HG03175 (cell line): ENCODE measurements at regions not wholly inside any gene's neighbourhood (a gene's known extent, or its start where the extent isn't known, plus 50 kb on each side); places are given as distances from the start of the nearest gene placed in this dataset.
A peak's percentile ranks its signal among the peaks of the same experiment; 100 is the strongest.

Experiments used
- ATAC-seq: cut with Tn5 transposase; IDR thresholded peaks from one replicate; pipeline ENCODE4 v1.9.1; 2021; ENCODE audit warnings: mild to moderate bottlenecking, moderate library complexity; ENCODE audit not compliant: unreplicated experiment

DNA sequence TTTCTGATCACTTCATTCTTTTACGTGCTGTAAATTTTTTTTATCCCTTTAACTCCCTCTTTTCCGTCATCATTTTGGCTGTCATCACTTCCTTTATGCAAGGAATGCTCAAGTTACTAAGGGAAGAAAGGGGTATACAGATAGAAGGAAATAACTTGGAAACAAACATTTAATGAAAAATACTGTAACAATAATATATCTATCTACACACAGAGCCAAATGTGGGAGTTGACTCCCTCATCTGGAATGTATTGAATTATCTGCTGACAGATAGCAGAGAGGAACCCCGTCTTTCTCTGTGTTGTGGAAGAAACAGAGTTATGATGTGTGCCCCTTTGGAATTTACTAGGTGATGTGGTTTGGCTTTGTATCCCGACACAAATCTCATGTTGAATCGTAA, 182.5 kb upstream of the NXPH2 start:
- ATAC-seq = no peak

DNA sequence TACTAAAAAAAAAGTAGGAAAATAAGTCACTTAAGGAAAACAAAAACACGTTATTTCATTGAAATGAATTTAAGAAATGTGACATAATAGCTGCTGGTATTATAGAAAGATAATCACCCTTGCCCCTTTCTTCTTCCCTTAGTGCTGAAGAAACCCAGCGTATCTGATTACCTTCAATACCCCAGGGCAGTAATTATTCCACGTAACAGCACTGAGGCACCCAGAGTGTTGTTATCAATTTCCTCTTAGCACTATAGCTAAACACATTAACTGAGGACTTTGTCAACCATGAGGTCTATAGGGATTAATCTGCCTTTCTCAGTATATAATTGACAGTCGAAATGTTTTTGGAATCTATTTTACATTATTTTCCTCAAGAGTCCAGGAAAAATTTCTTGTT, 180.0 kb upstream of the NXPH2 start:
- no peak for ATAC-seq

DNA sequence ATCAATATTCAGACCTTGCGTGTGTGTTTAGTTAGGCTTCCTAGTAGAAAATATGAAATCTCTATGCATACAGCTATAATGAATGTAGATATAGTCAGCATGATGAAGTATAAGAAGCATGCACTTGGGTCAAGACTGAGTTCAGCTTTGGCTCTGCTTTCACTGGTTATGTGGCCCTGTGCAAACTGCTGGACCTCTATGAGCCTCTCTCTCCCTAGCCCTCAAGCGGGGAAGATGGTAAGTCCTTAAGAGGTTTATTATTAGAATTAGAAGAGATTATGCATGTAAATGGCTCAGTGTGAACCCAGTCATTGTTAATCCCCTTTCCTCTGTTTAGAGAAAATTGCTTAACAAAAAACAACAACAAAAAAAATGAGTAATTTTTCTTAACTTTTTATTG, 178.8 kb upstream of the NXPH2 start:
- no peak for ATAC-seq

DNA sequence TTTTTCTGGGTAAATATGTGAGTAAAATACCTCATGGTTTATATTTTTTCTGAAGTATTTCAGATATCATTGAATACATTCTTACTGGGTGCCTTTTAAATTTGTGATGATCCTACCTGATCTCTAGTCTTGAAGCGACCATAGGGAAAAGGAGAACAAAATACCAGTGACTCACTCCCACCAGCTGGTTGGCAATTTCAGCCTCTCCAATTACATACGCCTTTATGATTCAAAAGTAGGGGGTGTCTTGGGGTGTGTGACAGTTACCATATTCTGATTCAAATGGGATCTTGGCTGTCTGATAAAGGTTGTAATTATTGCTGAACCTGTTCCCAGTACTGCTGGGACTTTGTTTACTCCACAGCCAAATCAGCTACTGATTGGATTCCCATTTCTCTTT, 175.9 kb upstream of the NXPH2 start:
- ATAC-seq = no peak

DNA sequence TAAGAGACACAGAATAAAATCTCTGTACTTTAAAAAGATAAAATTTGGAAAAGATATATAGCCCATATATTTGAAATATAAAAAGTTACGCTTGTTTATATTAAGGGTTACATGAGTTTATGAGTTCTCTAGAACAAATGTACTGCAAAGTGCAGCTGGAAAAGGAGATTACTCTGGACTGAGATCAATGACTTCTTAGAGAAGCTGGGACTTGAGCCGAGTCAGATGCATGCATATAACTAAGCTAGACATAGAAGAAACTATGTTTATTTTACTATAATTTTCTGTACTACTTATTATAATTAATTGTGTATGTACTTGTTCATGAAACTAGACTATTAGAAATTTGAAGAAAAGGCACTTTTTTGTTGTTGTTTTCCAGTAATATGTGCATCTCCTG, 170.3 kb upstream of the NXPH2 start:
- ATAC-seq = no peak

DNA sequence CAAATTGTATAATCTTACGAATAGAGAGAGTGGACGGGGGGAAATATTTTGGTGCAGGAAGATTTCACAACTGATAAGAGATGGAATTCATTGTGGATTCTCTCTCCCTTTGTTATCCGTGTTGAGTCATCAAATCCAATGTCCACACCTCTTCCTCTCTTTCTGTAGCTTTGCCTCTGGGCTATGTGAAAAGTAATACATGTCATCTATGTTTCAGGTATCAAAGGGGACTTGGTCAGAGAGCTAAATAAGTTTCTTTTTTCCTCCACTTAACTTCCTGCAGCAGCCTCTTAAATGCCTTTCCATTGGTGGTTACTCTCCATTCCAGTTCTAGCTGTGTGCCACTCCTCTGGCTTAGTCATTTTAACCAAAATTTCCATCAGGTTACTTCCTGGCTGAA, 169.3 kb upstream of the NXPH2 start:
- no peak for ATAC-seq

DNA sequence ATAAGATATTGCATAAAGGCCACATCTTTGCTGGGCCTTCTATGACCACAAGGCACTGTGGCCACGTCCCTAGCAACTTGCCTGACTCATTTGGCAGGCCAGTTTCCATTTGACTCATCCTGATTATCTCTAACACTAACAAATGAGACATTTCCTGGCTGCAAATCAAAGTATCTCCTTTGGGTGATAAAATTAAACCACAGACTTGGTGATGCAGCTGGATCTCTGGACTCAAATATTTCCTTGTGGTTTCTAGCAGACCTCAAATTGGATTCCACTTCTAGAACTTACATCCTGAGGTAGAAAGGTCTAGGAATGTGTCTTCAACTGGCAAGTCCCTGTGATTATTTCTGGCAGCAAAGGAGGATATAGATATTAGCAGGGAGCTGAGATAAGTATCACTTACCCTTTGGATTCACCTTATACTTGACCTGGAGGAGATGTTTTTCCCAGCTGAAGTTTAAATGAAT, 167.9 kb upstream of the NXPH2 start:
- ATAC-seq = peak; percentile 85

DNA sequence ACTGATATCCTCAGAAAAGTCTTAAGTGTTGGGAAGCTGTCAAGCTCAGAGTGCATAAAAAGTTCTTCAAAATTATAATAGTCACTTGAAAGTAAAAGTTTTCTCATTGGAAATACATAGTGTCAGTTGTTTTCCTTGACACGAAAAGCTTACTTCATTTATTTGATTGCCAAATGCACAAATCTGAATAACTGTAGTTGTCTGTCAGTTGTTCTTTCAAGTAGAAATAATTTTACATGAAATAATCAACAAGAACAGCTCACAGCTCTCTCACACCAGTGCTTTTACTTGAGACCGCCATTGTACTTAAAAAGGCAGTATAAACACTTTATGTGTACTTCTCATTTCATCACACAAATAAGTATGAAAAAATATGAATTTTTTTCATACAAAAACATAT, 163.3 kb upstream of the NXPH2 start:
- ATAC-seq = no peak

DNA sequence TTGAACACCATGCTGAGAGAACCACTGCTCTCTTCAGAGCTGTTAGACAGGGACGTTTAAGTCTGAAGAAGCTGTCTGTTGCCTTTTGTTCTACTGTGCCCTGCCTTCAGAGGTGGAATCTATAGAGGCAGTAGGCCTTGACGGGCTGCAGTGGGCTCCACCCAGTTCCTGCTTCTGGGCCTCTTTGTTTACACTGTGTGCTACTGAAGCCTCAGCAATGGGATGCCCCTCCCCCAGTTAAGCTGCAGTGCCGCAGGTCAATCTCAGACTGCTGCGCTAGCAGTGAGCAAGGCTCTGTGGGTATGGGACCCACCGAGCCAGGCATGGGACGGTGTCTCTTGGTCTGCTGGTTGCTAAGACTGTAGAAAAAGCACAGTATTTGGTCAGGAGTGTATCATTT, 162.3 kb upstream of the NXPH2 start:
- no peak for ATAC-seq

DNA sequence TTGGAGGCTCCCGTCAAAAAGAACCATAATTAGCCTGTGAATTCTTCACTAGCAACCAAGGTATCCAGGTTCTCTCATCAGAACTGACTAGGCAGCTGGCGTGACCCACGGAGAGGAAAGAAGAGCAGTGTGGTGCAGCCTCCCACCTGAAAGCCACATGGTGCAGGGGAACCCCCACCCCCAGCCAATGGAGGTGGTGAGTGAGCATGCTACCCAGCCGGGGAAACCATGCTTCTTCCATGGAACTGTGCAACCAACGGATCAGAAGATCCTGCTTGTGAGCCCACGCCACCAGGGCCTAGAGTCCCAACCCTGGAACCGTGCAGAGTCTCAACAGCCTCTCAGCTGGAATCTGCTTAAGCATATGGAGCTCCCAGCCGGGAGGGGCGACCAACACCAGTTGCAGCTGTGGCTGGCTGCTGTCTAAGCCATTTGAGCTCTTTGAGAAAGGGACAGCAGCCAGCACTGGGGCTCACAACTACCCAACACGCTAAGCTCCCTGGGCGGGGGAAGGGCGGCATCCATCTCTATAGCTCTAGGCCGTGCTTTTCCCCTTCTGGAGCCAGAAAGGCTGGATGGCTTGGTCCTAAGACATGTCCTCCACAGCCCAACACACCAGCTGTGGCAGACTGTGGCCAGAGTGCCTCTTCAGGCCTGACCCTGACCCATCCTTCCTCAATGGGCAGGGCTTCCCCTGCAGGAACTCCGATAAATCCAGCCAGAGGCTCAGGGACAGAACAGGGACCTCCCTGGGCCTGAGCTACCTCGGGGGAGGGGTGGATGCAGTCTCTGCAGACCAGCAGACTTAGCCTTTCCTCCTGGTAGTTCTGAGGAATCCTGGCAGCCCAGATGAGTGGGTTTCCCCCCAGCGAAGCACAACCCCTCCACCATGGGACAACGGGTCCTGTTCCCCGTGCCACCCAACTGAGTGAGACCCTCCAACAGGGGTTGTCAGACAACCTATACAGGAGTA, 151.4 kb upstream of the NXPH2 start:
- ATAC-seq = no peak

DNA sequence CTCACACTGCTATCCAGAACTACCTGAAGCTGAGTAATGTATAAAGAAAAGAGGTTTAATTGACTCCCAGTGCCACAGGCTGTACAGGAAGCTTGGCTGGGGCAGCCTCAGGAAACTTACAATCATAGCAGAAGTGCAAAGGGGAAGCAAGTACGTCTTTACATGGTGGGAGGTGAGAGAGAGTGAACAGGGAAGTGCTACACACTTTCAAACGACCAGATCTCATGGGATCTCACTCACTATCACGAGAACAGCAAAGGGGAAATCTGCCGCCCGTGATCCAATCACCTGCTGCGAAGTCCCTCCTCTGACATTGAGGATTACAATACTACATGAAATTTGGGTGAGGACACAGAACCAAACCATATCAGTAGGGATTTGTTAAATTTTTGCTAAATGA, 150.4 kb upstream of the NXPH2 start:
- ATAC-seq = no peak

DNA sequence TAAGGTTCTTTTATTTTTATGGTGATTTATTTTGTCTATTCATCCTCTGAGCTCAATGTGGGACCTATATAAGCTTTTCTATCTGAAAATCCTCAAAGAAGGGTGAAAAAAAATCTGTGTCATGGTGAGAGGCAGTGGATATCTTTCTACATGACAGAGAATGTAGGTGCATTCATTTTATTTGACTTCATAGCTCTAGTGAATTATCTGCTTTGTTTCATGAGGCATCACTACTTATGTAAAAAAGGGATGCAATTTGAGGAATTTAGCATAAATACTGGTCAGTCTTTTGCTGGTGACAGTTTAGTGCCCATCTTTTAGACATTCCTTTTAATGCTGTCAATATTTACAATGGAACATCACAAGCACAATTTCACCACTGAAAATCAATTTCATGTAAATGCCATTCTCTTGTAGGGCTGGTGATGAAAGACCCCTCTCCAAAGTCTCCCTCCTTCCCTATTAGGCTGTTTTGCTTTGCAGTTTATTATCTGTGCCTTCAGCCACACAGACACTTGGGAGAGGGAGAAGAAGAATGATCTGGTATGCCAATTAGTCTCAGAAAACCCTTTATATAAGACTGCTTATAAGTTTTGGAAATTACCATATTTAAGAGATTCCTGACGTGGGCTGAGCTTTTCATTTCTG, 148.3 kb upstream of the NXPH2 start:
- no peak for ATAC-seq

DNA sequence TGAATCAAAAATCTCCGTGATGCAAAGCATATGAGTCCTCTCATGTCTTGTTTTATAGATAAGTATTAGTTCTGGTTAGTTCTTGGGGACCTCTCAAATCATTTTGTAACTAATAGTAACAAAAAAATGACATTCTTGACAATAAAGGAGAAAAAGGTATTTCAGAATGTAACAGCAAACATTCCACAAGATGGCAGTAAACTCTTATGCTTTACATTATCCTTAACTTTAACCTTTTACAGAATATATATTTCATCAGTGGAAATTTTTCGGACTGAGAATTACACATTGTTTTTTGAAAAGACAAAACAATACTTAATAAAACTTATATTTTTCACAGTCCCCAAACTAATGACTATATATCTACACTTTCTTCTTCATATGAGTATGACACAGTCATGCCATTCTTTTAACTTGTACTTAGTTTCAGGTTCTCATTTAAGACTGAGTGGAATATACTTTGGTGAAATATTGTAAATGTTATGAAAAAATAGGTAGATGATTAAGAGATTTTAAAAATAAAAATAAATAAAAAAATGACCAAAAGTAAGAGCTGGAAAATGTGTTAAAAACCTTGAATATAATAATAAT, 142.9 kb upstream of the NXPH2 start:
- ATAC-seq = no peak

DNA sequence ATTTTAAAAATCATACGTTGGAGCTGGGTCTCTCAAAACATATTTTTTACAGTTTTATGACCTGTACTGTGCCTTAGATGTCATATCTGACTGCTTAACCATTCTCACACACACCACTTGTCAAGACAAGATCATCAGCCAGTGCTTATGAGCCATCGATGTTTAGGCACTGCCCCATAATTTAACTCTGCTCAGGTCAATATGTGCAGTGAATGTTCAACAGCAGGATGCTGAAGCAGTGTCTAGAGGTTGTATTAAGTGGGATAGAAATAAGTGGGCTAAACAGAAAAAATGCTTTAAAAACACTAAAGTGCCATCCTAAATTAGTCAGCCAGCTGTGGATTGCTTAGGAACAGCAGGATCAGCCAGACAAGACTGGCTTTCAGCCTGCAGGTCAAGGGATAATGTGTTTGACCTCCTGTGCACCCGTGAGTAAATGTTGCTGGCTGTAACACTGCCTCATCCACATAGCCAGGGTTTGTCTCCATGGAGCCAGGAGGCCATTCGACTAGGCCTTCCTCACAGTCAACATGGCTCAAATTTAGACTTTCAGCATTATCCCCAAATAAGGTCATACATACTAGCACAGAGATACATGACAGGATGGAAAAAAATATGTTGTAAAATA, 139.0 kb upstream of the NXPH2 start:
- ATAC-seq = no peak

DNA sequence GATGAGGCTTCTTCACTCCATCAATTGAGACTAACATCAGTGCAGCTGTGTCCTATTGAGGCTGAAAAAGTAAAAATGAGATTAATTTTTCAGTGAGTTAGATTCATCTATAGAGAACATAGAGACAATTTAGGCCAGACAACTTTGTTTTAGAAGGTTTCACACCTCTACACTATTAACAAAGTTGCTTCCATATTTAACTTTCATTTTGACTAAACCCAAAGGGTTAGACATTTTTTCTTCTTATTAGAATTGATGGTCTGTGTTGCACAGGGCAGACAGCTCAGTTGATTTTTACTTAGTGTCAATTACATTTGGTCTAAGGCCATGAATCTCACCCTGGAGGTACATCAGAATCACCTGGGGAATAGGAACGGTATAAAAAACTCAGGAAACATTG, 130.2 kb upstream of the NXPH2 start:
- ATAC-seq = peak; percentile 59

DNA sequence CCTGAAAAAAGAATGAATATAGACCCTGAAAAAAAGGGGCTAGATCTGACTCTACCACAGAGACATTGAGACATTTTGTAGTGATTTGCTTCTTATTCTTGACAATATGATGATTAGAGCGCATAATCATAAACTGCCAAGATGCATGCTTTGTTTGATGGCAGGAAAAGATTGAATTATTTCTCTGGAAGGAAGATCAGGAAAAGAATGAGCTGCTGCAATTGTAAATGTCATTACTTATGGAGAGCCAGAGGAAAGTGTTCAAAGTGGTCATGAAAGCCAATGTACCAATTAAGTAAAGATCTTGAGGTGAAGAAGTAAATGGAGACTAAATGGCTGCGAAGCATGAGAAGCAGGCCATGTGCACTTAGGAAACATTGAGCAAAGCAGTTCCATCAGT, 126.4 kb upstream of the NXPH2 start:
- ATAC-seq = no peak

DNA sequence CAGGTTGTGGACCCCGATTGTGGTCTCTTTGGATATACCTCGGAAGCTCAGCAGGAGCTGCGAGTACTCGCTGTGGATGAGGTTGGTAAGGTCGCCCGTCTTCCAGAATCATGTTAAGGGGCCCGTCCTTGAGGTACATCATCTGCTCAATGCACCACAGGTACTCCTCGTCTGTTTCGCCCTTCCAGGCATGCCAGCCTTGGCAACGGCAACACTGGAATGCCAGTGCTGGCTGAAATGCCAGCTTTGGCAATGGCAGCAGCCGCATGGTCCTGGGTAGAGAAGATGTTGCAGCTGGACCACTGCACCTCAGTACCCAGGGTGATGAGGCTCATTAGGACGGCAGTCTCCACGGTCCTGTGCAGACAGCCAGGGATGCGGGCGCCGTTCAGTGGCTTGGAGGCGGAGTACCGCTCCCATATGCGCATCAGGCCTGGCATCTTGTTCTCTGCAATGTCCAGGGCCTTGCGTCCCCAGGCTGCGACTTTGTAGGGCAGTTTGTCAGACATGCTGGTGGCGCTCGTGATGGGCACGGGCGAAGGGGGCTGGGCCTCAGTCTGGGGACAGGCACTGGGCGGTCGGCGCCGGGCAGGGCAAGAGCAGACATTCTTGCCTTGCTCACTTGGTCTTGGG, 122.2 kb upstream of the NXPH2 start:
- no peak for ATAC-seq

DNA sequence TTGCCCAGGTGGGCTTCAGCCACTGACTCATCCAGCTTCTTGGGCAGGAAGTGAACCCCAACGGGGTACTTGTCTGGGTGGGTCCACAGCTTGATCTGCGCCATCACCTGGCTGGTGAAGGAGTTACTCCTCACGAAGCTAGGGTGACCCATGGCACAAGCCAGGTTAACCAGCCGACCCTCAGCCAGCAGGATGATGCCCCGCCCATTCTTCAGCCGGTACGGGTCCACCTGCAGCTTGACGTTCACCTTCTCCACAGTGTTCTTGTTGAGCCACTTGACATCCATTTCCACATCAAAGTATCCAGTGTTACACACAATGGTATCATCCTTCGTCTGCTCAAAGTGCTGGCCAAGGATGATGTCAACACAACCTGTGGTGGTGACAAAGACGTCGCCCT, 121.3 kb upstream of the NXPH2 start:
- ATAC-seq = no peak

DNA sequence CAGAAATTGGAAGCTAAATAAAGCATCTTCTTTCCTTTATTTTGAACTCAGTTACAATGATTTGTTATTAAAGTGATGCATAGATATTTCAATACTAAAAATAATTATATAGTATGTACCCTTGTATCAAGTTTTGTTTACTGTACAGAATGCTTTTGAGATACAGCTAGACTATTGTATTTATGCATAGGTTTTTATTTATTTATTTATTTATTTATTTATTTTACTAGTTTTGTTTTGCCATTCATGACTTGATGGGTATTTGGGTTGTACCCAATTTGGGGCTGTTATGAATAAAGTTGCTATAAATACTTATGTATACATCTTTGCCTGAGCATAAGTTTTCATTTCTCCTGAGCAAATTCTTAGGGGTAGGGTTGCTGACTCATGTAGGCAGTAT, 118.7 kb upstream of the NXPH2 start:
- ATAC-seq = no peak

DNA sequence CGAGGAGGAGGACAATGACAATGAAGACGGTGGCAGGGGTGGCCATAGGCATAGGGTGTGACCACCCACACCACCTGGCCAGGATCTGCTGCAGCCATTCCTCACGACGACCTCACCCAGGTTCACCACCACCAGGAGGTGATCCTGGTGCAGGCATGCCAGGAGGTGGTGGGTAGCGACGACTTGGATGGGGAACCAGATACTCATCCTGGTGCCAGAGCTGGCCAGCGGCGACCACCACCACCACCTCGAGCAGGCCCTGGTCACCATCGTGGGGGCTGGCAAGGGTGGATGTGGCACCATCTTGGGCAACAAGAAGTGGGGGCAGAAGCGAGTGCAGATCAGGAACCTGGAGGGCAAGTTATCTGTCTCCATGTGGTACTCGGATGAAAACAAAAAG, 117.1 kb upstream of the NXPH2 start:
- ATAC-seq = no peak

DNA sequence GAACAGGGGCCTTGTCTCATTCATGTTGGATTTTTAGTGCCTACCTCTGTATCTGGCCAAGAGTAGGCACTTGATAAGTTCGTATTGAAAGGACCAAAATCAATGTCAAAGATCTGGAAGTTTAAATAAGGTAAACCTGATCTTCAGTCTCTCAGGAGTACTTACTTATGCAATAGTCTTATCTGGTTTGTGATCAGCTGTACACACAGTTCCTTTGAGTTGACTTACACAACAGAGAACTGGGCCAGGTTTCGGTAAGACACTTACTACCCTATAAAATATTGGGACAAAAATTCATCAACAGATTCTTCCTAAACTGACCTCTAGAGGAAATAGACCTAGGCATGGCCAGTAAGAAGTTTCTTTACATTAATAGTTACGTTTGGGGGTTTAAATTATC, 113.6 kb upstream of the NXPH2 start:
- ATAC-seq = no peak
